Mesenteric fat pad (tissue), 1 donor: ENCODE measurements at regions not wholly inside any gene's neighbourhood (a gene's known extent, or its start where the extent isn't known, plus 50 kb on each side); places are given as distances from the start of the nearest gene placed in this dataset.
"Not testable (repeated sequence)": the region's sequence is repeated elsewhere in the genome, so short reads cannot be mapped to it uniquely, and the experiment has no call there.

Source experiments
- DNase-seq: peaks from one replicate; pipeline ENCODE4 v3.0.0-alpha.2; 2020; ENCODE audit warnings: low spot score
- donor health status: DM: yes; HTN: yes; CAD: no.

DNA sequence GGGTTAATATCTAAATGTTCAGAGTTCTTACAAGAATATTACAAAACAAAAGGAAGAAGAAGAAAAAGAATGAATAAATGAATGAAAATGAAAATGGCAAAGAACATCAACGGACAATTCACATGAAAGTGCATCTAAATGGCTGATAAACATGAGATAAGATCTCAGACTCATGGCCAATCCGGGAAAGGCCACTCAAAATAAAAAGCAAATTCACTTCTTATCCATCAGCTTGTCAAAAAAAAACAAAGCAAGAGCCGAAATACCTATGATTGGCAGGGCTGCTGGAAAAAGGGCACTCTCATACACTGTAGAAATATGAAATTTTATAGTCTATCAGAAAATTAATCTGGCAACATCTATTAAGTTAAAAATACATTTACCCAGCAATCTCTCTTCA, 103.6 kb upstream of the EDEM3 start:
- DNase-seq = no peak

DNA sequence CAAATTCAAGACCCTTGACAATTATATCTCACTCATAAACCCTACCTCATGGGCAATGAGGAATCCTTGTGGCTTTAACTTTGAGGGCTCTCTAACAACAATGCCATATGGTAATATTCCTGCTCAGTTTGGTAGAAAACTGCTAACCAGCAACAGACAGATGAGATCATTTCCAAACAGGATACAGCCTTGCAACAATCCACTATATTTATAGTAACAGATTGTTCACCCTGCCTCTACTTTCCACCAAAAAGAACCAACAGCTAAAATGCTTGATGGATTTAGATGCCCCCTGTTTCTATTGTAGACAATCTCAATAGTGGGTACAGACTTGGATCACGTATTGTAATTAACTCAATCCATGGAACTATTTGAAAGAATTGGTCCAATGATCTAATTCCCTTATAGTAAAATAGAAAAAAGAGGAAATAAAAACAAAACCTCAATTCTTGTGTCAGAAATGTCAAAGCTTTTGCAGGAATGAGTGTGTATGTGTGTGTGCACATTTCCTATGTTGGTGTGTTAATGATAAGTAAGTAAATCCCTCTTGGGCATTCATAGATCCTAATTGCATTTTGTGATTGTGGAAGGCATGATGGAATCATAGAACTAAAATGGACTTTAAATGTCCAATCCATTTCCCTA, 100.0 kb upstream of the EDEM3 start:
- DNase-seq = no peak

DNA sequence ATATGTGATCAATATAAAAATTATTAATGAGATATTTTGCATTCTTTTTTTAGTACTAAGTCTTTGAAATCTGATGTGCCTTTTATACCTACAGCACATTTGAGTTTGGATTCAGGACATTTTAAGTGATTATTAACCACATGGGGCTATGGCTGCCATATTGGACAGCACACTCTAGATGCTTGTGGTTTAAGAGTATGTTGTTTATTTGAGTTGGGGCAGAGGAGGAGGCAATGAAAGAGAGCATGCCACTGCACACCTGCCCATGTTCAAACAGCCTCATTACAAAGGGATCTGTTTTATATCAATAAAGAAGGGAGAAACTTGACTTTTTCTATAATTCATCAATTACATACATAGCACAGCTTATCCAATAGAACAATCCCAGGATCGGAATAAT, 99.4 kb upstream of the EDEM3 start:
- DNase-seq = no peak

DNA sequence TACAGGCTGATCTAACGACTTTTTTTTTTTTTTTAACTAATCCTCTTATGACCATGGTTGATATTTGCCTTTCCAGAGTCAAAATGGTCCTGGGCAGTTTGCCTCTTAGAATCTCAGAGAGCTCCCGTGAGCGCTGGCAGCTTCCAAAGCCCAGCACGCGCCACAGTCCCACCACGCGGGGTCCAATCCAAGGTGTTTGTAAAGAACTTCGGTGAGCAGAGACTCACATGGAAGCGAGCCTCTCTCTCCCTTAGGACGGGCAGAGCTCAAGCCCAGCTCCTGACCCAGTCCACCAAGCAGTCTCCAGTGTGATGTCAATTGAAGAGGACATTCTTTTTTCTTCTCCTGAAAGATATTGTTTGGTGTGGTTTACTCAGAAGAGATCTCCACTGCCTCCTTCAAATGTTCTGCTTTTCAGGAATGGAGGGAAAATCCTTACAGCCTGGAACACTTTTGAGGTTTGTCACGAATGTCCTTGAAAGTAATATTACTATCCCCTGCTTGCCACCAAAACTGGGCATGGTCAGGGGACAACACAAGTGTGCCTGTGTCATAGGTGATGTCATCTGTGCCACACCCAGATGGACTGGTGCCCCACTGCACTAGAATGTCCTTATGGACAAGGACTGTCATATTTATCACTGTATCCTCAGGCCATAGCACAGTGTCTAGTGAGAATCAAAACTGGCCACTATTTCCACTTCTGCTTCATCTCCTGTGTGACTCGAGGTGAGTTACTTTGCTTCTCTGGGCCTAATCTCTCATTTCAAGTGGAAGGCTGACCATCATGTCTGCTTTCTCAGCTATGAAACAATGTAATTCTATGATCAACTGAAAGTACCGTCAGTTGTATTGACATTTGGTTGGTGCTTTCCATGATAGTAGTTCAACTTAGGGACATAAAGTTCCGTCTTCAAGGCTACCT, 97.4 kb upstream of the EDEM3 start:
- no peak for DNase-seq

DNA sequence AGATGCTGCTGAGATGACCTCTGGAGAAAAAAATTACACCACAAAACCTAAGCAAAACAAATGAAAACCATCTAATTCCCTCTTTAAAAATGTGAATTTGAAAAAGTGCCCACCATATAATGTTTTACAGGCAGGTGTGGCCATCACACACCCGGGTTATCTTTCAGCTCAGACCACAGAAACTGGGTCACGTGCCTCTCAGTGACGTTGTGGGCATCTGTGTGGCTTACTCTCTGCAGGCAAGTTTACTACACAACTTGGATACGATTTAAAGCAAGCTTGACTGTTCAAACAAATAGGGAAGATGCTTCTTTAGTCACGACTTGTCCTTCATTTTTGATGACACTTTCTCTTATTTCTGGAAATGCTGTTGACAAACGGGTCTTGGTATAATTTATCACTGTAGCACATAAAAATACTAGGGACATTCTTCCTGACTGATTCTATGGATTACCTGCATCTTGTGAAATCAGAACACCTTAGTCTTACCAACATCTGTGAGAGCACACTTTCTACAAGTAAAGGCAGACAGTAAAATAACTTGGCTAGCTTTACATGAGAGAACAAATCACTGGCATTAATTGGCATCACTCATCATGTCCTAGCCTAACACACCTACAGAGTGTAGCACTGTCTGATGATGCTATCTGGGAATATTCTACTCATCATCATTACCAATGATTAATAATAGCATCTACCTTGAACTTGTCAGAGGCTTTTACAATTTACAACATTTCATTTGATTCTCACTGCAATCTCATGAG, 89.3 kb upstream of the EDEM3 start:
- no peak for DNase-seq

DNA sequence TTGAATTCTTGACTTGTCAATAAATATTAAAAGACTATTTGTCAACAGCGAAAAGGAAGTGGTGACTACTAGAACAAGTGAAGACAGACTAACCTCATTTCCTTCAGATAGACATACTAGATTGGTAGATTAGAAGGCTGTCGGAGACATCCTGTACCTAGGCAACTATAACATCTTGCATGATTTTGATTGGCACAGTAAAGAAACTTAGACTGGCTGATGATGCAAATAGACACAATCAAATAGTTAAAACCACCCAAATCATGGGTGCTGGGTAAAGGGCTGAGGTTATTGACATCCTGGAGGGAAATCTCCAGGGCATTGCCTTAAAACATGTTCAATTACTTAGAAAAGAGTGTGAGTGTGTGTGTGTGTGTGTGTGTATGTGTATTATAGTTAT, 85.9 kb upstream of the EDEM3 start:
- no peak for DNase-seq

DNA sequence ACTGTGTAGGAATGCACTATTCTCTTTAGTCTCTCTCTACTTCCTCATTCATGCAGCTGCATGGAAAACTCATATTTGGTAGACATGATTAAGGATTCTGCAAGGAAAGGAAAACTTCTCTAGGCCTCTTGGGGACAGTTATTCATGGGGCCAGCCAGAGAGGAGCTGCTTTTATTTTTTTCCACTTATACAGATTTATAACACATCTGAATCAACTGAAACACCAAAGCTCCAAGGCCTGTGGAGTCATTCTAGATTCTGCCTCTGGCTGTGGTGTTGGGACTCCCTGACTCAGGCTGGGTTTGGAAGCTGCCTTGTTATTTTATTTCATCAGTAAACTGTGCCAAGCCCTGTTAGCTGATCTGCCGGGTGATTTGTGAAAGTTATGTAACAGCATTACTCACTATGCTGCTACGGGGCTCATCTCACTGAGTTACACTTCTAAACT, 83.9 kb upstream of the EDEM3 start:
- DNase-seq = no peak

DNA sequence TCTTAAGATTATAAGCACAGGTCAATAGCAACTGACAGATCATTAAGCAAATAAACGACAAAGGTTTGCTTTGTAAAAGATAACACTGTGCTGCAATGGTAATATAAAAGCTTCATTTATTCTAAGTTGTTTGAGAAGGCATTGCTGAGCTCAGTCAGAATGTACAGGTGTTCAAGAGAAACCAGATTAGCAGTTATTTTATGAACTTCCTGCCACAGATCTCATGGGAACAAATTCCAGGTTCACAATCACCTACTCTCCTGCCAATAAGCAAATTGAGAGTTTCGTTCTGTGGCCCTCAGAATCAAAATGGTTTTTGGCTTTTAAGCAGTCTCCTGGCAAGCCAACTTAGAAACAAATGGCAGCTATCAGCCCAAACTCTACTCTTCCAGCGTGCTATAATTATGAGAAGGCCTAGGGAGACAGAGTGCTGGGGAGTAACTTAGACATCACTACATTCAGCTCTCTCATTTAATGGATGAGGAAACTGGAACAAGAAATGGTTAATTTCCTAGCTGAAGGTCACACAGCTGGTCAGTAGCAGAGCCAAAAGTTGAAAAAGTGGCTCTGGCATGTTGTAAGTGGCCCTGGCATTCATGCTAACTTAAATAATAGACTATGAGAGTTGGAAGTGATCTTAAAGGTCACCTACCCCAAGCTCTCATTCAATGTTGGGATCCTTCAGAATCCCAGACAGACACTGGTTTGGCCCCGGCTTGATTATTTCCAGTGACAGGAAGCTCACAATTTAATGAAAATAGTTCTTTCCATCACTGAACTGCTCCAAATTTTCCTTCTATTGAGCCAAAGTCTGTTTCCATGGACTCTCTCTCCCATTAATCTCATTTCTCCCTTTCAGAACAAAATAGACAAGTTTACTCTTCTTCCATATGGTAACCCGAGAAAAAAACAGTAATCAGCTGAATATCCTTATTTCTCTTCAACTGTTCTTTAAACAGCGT, 82.6 kb upstream of the EDEM3 start:
- DNase-seq = no peak

DNA sequence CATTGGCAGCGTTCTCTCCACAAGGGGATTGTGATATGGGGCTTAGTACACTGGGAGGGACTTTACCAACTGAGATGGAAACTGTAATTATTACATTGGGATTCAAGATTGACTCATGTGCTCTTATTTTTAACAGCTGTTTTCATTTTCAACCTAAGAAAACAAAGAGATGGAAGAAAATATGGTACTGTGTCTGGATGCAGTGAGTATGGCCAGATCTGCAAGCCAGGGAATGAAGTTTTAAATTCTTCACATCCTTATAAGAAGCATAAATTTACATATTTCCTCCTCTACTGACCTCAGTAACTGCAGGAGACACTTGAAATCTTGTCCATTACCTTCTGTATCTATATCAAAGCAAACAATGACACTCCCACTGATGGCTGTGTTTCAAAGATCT, 81.5 kb upstream of the EDEM3 start:
- no peak for DNase-seq

DNA sequence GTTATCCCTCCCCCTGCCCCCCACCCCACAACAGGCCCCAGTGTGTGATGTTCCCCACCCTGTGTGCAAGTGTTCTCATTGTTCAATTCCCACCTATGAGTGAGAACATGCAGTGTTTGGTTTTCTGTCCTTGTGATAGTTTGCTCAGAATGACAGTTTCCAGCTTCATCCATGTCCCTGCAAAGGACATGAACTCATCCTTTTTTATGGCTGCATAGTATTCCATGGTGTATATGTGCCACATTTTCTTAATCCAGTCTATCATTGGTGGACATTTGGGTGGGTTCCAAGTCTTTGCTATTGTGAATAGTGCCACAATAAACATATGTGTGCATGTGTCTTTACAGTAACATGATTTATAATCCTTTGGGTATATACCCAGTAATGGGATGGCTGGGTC, 79.3 kb upstream of the EDEM3 start:
- not testable (repeated sequence) for DNase-seq

DNA sequence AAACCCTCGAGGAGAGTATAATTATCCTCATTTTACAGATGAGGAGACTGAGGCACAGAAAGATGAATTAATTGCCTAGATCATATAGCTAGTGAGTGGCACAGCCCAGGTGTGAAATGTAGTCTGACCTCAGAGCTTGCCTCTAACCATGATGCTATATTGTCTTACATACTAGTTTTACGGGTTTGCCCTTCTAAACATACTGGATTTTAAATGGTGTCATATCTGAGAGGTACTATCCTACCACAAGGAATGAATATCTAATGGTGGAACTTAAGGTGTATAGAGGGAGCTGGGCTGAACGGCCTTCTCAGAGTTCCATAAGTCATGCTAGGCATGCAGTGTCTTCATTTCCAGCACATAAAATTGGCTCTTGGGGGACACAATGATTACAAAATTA, 77.9 kb upstream of the EDEM3 start:
- DNase-seq = no peak

DNA sequence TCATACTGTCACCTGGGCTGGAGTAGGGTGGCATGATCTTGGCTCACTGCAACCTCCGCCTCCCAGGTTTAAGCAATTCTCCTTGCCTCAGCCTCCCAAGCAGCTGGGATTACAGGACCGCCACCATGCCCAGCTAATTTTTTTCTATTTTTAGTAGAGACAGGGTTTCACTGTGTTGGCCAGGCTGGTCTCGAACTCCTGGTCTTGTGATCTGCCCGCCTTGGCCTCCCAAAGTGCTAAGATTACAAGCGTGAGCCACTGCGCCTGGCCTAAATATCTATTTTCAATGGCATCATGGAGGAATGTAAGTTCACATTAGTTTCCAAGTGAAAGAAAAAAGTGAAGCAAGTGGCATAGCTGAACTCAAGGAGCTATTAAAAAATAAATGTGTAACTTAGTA, 74.8 kb upstream of the EDEM3 start:
- not testable (repeated sequence) for DNase-seq

DNA sequence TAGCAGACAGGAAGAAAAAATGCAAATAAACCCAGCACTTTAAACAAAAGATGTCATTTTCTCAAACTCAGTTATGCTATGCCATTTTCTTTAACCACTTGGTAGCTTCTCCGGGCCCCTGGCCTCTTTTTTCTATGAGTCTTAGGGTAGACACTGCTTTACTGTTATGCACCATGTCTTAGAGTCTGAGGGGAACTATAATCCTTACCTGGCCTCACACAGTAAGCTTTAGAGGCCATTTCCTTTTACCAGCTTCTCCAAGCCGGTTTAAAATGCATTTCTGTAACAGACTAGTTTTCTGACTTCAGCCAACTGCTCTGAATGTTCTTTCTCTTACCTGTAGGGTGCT, 73.7 kb upstream of the EDEM3 start:
- no peak for DNase-seq

DNA sequence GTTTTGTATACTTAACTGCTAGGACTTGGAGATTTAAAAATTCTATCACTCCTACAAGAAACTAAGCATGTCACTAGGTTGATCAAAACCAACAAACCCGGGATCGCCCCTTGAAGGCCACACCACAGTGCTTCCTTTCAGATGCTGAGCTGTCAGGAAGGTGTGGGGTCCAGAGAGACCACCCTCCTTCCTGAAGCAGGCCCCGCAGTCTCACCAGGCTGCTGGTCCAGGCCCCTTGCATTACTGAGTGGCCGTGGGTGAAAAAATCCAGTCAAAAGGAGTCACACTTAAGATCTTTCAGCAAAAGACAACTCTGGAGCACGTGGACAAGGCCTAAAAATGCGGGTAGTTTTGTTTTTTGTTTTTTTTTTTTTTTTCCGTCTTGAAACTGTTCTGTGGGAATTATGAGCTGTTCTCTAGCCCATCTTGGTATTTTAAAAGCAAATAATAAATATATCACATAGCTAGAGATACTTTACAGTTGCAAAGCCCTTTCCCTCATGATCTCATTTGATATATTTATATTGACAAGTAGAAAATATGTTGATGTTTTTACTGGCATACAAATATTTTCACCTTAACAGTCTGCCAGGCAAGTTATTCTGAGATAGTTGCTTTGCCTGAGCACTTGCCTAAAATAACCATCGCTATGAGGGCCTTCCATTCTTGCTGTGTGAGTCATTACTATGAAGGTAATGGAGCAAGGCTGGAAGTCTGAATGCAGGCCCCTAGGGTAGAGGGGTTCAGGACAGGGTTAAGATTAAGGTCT, 73.1 kb upstream of the EDEM3 start:
- DNase-seq = no peak

DNA sequence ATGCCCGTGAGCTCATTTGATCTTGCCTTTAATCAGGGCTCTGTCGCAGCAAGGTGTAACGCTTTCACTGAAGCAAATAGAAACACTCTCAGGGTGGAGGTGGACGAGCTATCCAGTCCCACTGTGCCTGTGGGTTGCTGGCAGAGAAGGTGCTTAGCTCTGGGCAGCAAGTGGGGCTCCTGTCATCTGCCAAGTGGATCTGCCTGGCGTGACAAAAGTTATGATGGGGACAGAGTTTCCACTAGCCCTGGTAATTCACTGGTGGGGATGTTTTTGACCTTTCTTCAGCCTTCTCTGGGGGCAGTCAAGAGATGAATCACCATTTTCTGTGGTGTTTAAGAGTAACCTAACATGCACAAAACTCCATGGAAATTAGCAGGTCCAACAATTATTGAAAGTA, 71.3 kb upstream of the EDEM3 start:
- no peak for DNase-seq

DNA sequence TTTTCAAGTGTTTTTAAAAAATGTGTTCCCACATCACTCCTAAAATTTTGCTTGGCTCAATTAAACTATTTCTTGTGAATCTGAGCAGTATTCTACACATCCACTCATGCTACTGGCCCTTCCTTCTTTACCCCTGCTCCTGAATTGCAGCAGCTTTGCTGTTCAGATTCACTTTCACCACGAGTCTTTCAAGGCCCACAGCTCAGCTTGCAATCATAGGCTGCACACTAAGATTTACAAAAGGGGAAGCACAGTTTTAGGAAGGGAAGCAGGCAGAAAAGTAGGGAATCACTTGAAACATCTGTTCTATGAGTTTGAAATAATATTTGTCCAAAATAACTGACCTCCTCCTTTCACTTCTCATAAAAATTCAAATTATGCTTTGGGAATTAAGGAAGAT, 70.9 kb upstream of the EDEM3 start:
- DNase-seq = no peak

DNA sequence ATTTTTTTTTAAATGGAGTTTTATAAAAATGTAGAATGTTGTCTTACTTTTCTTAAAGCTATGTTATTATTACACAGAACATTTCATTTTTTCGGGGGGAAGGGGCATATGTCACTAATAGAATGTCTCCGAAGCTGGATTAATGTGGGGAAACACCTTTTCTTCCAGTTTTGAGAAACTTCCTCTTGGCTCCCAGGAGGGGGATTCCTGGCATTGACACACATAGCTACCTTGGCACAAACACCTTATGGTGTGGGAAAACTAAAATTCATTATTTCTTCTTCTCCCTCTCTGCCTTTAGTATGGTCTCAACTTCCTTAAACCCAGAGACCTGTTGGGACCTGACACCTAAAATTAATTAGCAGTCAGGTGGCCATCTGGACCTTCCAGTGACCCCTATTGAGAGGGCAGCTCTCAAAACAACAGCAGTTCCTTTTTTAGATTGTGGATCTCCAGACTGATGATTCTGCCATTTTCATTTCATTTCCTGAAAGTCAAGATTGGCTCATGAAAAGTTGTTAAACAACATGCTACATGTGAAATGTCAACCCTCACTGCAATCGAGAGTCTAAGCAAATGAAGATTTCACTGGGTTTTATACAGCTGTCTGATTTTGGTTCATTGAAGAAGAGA, 70.1 kb upstream of the EDEM3 start:
- no peak for DNase-seq

DNA sequence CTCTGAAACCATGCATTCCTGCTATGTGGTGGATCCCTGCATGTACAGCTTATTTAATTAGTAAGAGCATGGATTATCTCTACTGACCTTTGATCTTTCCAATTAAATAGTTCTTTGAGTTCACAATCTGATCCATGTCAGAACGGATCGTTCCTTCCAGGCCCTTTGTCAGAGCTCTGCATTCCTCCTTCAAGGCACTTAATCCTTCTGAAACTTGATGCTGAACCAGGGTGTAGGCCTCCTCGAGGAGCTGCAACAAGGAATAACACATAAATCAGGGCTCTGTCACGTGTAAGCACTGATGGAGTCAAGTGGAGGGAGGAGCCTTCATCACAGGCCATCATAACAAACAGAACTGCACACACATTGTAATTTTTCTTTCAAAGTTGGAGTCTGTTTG, 68.4 kb upstream of the EDEM3 start:
- DNase-seq = no peak

DNA sequence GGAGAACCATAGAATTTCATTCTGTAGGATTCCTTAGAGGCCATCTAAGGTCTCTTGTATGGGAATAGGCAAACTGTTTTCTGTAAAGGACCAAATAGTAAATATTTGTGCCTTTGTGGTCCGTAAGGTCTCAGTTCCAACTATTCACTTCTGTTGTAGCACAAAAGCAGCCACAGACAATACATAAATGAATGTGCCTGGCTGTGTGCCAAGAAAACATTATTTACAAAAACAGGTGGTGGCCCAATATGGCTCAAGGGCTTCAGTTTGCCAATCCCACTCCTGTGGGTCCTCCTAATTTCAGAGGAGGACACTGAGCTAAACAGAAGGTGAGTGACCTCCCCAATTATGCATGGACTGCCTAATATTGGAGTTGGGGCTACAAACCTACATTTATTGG, 67.6 kb upstream of the EDEM3 start:
- no peak for DNase-seq

DNA sequence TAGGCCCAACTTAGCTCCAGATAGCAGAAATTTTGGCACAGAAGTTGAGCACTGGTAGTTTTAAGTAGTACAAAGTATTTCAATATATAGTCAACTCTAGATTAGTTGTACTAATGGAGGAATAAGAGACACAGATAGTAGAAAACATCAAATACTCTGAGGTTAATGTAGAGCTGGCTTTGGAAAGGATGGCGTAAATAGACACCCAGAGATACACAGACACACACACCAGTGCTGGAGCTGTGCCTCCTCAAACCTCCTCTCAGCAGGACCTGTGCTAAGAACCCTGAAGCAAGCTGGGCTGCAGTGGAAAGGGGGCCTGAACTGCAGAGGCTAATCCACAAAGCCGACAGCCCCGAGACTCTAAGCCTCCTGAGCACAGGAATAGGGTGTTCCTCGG, 67.0 kb upstream of the EDEM3 start:
- DNase-seq = no peak
